Kidney epithelial cell (primary cell): ENCODE measurements at regions not wholly inside any gene's neighbourhood (a gene's known extent, or its start where the extent isn't known, plus 50 kb on each side); places are given as distances from the start of the nearest gene placed in this dataset.

Source experiments
- DNase-seq: peaks from one replicate; pipeline ENCODE4 v3.0.0-alpha.2; 2010; ENCODE audit warnings: low read depth
- H3K27me3 ChIP-seq: 2 replicates; pipeline ENCODE4 v1.6.0; 2011; ENCODE audit warnings: low read length; ENCODE audit not compliant: control insufficient read depth, insufficient read depth
- H3K36me3 ChIP-seq: 2 replicates; pipeline ENCODE4 v1.5.1; 2011; ENCODE audit warnings: low read length; ENCODE audit not compliant: control insufficient read depth, insufficient read depth
- H3K4me3 ChIP-seq: 2 replicates; pipeline ENCODE4 v1.5.1; 2011; ENCODE audit warnings: low read depth, mild to moderate bottlenecking, control low read depth, low read length
- CTCF ChIP-seq: IDR thresholded peaks from 2 replicates; pipeline ENCODE4 v1.5.1; 2011; ENCODE audit warnings: mild to moderate bottlenecking, moderate library complexity, low read length, control low read depth, inconsistent platforms; ENCODE audit not compliant: insufficient read depth, poor library complexity, severe bottlenecking

GRCh38 chr14:97688631-97689336 lies 891.6 kb downstream of the VRK1 start:
- Histone ChIP-seq H3K27me3 (no peaks in the 10 kb centered on the region), H3K36me3 (no peaks in the 10 kb centered on the region), H3K4me3 (no peak overlapping the region)
- no peak for DNase-seq
- no peak for TF ChIP-seq CTCF

GRCh38 chr14:97692084-97692483 lies 894.9 kb downstream of the VRK1 start:
- no peak for DNase-seq
- no peaks in the 10 kb centered on the region for H3K27me3 ChIP-seq
- no peak overlapping the region for H3K4me3 ChIP-seq
- no peaks in the 10 kb centered on the region for H3K36me3 ChIP-seq
- TF ChIP-seq CTCF = no peak

- H3K36me3 ChIP-seq = no peaks in the 10 kb centered on the region
- no peak for TF ChIP-seq CTCF
- no peaks in the 10 kb centered on the region for H3K27me3 ChIP-seq
- H3K4me3 ChIP-seq = no peak overlapping the region
- DNase-seq = no peak
These were observed 898.3 kb downstream of the VRK1 start for GRCh38 chr14:97695456-97695981.

GRCh38 chr14:97697772-97698171 lies 900.6 kb downstream of the VRK1 start:
- no peak for TF ChIP-seq CTCF
- no peak for DNase-seq

GRCh38 chr14:97699026-97699425 lies 901.8 kb downstream of the VRK1 start:
- no peak overlapping the region for H3K4me3 ChIP-seq
- H3K36me3 ChIP-seq = no peaks in the 10 kb centered on the region
- no peak for DNase-seq
- no peaks in the 10 kb centered on the region for H3K27me3 ChIP-seq
- no peak for TF ChIP-seq CTCF

More at GRCh38 chr14:97697772-97698171, 900.6 kb downstream of the VRK1 start:
- H3K4me3 ChIP-seq = no peak overlapping the region
- no peaks in the 10 kb centered on the region for H3K36me3 ChIP-seq
- H3K27me3 ChIP-seq = no peaks in the 10 kb centered on the region
